Left ventricle myocardium inferior (tissue), 1 donor: ENCODE measurements at regions not wholly inside any gene's neighbourhood (a gene's known extent, or its start where the extent isn't known, plus 50 kb on each side); places are given as distances from the start of the nearest gene placed in this dataset.

Experiments used
- DNase-seq: peaks from one replicate; pipeline ENCODE4 v3.0.0-alpha.2; 2020
- H3K27ac ChIP-seq: fragments of 200-600 bp; replicated peaks from 2 replicates; pipeline ENCODE4 v1.8.0; 2021
- H3K27me3 ChIP-seq: fragments of 200-600 bp; 2 replicates; pipeline ENCODE4 v1.8.0; 2021; ENCODE audit warnings: low read depth
- H3K36me3 ChIP-seq: fragments of 200-600 bp; 2 replicates; pipeline ENCODE4 v1.8.0; 2021
- H3K4me1 ChIP-seq: fragments of 200-600 bp; 2 replicates; pipeline ENCODE4 v1.8.0; 2021
- H3K4me3 ChIP-seq: fragments of 200-600 bp; 2 replicates; pipeline ENCODE4 v1.8.0; 2021; ENCODE audit warnings: mild to moderate bottlenecking, moderate library complexity
- H3K9me3 ChIP-seq: fragments of 200-600 bp; replicated peaks from 2 replicates; pipeline ENCODE4 v1.8.0; 2021
- CTCF ChIP-seq: fragments of 200-600 bp; IDR thresholded peaks from 2 replicates; pipeline ENCODE4 v1.8.0; 2021; ENCODE audit warnings: antibody characterized with exemption, mild to moderate bottlenecking, borderline replicate concordance
- intact Hi-C: fragments of 100-400 bp; cut with micrococcal nuclease; formaldehyde crosslinking; loops from one replicate; pipeline ENCODE4 v1.11.0; 2022
- donor health status: DM: no; HTN: yes; CAD: no; lungs with severe emphysema.

GRCh38 chr2:133974353-133974752 lies 279.5 kb upstream of the MGAT5 start:
- no peaks in the 10 kb centered on the region for H3K27me3 ChIP-seq
- no peaks in the 10 kb centered on the region for H3K9me3 ChIP-seq
- H3K4me1 ChIP-seq = peaks cover 16% of the 10 kb centered on the region
- H3K27ac ChIP-seq = no peak overlapping the region
- H3K36me3 ChIP-seq = no peaks in the 10 kb centered on the region
- no peak for TF ChIP-seq CTCF
- intact Hi-C loops = no loop called here
- no peak for DNase-seq
- H3K4me3 ChIP-seq = no peak overlapping the region

GRCh38 chr2:133975135-133975534 lies 278.7 kb upstream of the MGAT5 start:
- no peaks in the 10 kb centered on the region for H3K36me3 ChIP-seq
- intact Hi-C loops = no loop called here
- no peak for DNase-seq

GRCh38 chr2:133975676-133976428 lies 278.0 kb upstream of the MGAT5 start:
- Histone ChIP-seq H3K4me1 (peaks cover 16% of the 10 kb centered on the region), H3K9me3 (no peaks in the 10 kb centered on the region), H3K27me3 (no peaks in the 10 kb centered on the region), H3K36me3 (no peaks in the 10 kb centered on the region), H3K4me3 (no peak overlapping the region), H3K27ac (no peak overlapping the region)
- no peak for DNase-seq
- TF ChIP-seq CTCF = no peak
- intact Hi-C loops = no loop called here

More at GRCh38 chr2:133975135-133975534, 278.7 kb upstream of the MGAT5 start:
- Histone ChIP-seq H3K27ac (no peak overlapping the region), H3K27me3 (no peaks in the 10 kb centered on the region), H3K4me1 (peaks cover 16% of the 10 kb centered on the region), H3K4me3 (no peak overlapping the region), H3K9me3 (no peaks in the 10 kb centered on the region)
- TF ChIP-seq CTCF = no peak

- no peak for TF ChIP-seq CTCF
- peaks cover 16% of the 10 kb centered on the region for H3K4me1 ChIP-seq
- H3K4me3 ChIP-seq = no peak overlapping the region
- no peaks in the 10 kb centered on the region for H3K36me3 ChIP-seq
- H3K27me3 ChIP-seq = no peaks in the 10 kb centered on the region
- H3K27ac ChIP-seq = no peak overlapping the region
- intact Hi-C loops = no loop called here
- DNase-seq = no peak
- no peaks in the 10 kb centered on the region for H3K9me3 ChIP-seq
Observed at GRCh38 chr2:133976659-133977058, 277.2 kb upstream of the MGAT5 start.

DNA sequence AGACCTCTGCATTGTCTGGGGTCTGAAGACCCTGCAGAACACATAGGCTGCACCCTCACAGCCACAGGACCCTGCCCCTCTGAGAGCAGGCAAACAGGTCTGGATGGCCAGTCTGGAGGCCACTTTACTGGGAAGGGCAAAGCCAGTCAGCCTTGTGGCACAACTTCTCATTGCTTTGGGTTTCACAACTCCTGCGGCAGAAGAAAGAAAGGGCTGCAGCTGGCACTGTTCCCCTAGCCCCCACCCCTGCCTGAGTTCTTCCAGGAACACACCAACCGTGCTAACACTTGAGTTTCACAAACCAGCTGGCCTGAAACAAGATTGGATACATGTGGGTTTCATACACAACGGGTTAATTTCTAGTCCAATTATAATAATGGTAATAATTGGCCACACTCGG lies 276.5 kb upstream of the MGAT5 start:
- intact Hi-C loops = no loop called here
- no peak for DNase-seq
- Histone ChIP-seq H3K27ac (no peak overlapping the region), H3K9me3 (no peaks in the 10 kb centered on the region), H3K4me3 (no peak overlapping the region), H3K27me3 (no peaks in the 10 kb centered on the region), H3K36me3 (no peaks in the 10 kb centered on the region), H3K4me1 (peaks cover 15% of the 10 kb centered on the region)
- no peak for TF ChIP-seq CTCF
